GM18873 (cell line): ENCODE measurements at regions not wholly inside any gene's neighbourhood (a gene's known extent, or its start where the extent isn't known, plus 50 kb on each side); places are given as distances from the start of the nearest gene placed in this dataset.
A peak's percentile ranks its signal among the peaks of the same experiment; 100 is the strongest.
"Not testable (repeated sequence)": the region's sequence is repeated elsewhere in the genome, so short reads cannot be mapped to it uniquely, and the experiment has no call there.

Source experiments
- ATAC-seq: cut with Tn5 transposase; IDR thresholded peaks from one replicate; pipeline ENCODE4 v1.9.1; 2021; ENCODE audit warnings: mild to moderate bottlenecking, moderate library complexity, moderate number of reproducible peaks; ENCODE audit not compliant: unreplicated experiment, low FRiP score

GRCh38 chr2:195471807-195472206 is 185.2 kb upstream of the SLC39A10 start:
- no peak for ATAC-seq

GRCh38 chr2:195471163-195471562 is 185.9 kb upstream of the SLC39A10 start:
- no peak for ATAC-seq

GRCh38 chr2:195470622-195471021 is 186.4 kb upstream of the SLC39A10 start:
- no peak for ATAC-seq

- peak; percentile 87 for ATAC-seq
Measured at GRCh38 chr2:195468771-195469170, 188.3 kb upstream of the SLC39A10 start.

- no peak for ATAC-seq
Measured at GRCh38 chr2:195466427-195466826, 190.6 kb upstream of the SLC39A10 start.

- no peak for ATAC-seq
Measured at GRCh38 chr2:195461010-195461409, 196.0 kb upstream of the SLC39A10 start.

- no peak for ATAC-seq
Measured at GRCh38 chr2:195458936-195459335, 198.1 kb upstream of the SLC39A10 start.

GRCh38 chr2:195457873-195458272 is 199.2 kb upstream of the SLC39A10 start:
- ATAC-seq: no peak

- no peak for ATAC-seq
Measured at GRCh38 chr2:195456771-195457170, 200.3 kb upstream of the SLC39A10 start.

GRCh38 chr2:195451160-195451559 is 205.9 kb upstream of the SLC39A10 start:
- no peak for ATAC-seq

GRCh38 chr2:195450552-195451113 is 206.4 kb upstream of the SLC39A10 start:
- ATAC-seq: no peak

GRCh38 chr2:195447323-195447975 is 209.6 kb upstream of the SLC39A10 start:
- ATAC-seq: no peak

- no peak for ATAC-seq
Measured at GRCh38 chr2:195445639-195446038, 211.4 kb upstream of the SLC39A10 start.

- no peak for ATAC-seq
Measured at GRCh38 chr2:195443926-195444325, 213.1 kb upstream of the SLC39A10 start.

GRCh38 chr2:195442458-195443175 is 214.4 kb upstream of the SLC39A10 start:
- no peak for ATAC-seq

GRCh38 chr2:195438692-195439091 is 218.3 kb upstream of the SLC39A10 start:
- no peak for ATAC-seq

GRCh38 chr2:195437521-195437920 is 219.5 kb upstream of the SLC39A10 start:
- ATAC-seq: no peak

GRCh38 chr2:195434346-195434745 is 222.7 kb upstream of the SLC39A10 start:
- no peak for ATAC-seq

GRCh38 chr2:195433729-195434128 is 223.3 kb upstream of the SLC39A10 start:
- ATAC-seq: not testable (repeated sequence)

- no peak for ATAC-seq
Measured at GRCh38 chr2:195428673-195429072, 228.4 kb upstream of the SLC39A10 start.

GRCh38 chr2:195425328-195425727 is 231.7 kb upstream of the SLC39A10 start:
- no peak for ATAC-seq

GRCh38 chr2:195419033-195419432 is 238.0 kb upstream of the SLC39A10 start:
- ATAC-seq: no peak
